GM23248 (cell line): ENCODE measurements at regions not wholly inside any gene's neighbourhood (a gene's known extent, or its start where the extent isn't known, plus 50 kb on each side); places are given as distances from the start of the nearest gene placed in this dataset.

Experiments
- DNase-seq: peaks from one replicate; pipeline ENCODE4 v3.0.0-alpha.2; 2015
- H2AFZ ChIP-seq: fragments of 200-600 bp; sonication (generic); 2 replicates; pipeline ENCODE4 v1.6.1; 2016; ENCODE audit warnings: antibody characterized with exemption
- H3F3A ChIP-seq: fragments of 200-600 bp; sonication (generic); 2 replicates; pipeline ENCODE4 v1.6.1; 2016; ENCODE audit warnings: mild to moderate bottlenecking, antibody characterized with exemption, mixed run types; ENCODE audit not compliant: insufficient read depth
- H3K27ac ChIP-seq: fragments of 200-600 bp; sonication (generic); 2 replicates; pipeline ENCODE4 v1.5.1; 2016; ENCODE audit warnings: mild to moderate bottlenecking
- H3K27me3 ChIP-seq: fragments of 200-600 bp; sonication (generic); replicated peaks from 2 replicates; pipeline ENCODE4 v1.6.1; 2016; ENCODE audit warnings: mild to moderate bottlenecking; ENCODE audit not compliant: insufficient read depth
- H3K36me3 ChIP-seq: fragments of 200-600 bp; sonication (generic); 2 replicates; pipeline ENCODE4 v1.6.1; 2016; ENCODE audit warnings: low read depth, mild to moderate bottlenecking
- H3K4me1 ChIP-seq: fragments of 200-600 bp; sonication (generic); 2 replicates; pipeline ENCODE4 v1.6.1; 2016; ENCODE audit warnings: mild to moderate bottlenecking; ENCODE audit not compliant: insufficient read depth
- H3K4me2 ChIP-seq: fragments of 200-600 bp; sonication (generic); one replicate; pipeline ENCODE4 v1.6.1; 2016; ENCODE audit warnings: mild to moderate bottlenecking; ENCODE audit not compliant: unreplicated experiment
- H3K4me3 ChIP-seq: fragments of 200-600 bp; sonication (generic); 2 replicates; pipeline ENCODE4 v1.5.1; 2016; ENCODE audit warnings: mild to moderate bottlenecking
- H3K79me2 ChIP-seq: fragments of 200-600 bp; sonication (generic); 2 replicates; pipeline ENCODE4 v1.6.1; 2016; ENCODE audit warnings: mild to moderate bottlenecking; ENCODE audit not compliant: insufficient read depth
- H3K9ac ChIP-seq: fragments of 200-600 bp; sonication (generic); 2 replicates; pipeline ENCODE4 v1.6.1; 2016; ENCODE audit warnings: mild to moderate bottlenecking
- H3K9me2 ChIP-seq: fragments of 200-600 bp; sonication (generic); 2 replicates; pipeline ENCODE4 v1.6.1; 2016; ENCODE audit warnings: mixed run types, mild to moderate bottlenecking, moderate library complexity; ENCODE audit not compliant: insufficient read depth
- H3K9me3 ChIP-seq: fragments of 200-600 bp; sonication (generic); one replicate; pipeline ENCODE4 v1.6.1; 2017; ENCODE audit warnings: low read depth
- H4K20me1 ChIP-seq: fragments of 200-600 bp; sonication (generic); 2 replicates; pipeline ENCODE4 v1.6.0; 2016; ENCODE audit not compliant: insufficient read depth
- EZH2 ChIP-seq: fragments of 200-600 bp; sonication (generic); IDR thresholded peaks from 2 replicates; pipeline ENCODE4 v1.6.1; 2018; ENCODE audit warnings: antibody characterized with exemption, mild to moderate bottlenecking; ENCODE audit not compliant: insufficient read depth, poor library complexity, severe bottlenecking
- EZH2phosphoT487 ChIP-seq: fragments of 200-600 bp; sonication (generic); IDR thresholded peaks from 2 replicates; pipeline ENCODE4 v1.6.1; 2018; ENCODE audit warnings: antibody characterized with exemption, moderate library complexity, mild to moderate bottlenecking, low read depth; ENCODE audit not compliant: insufficient read depth
- WGBS, 2 experiments: methylation state at CpG; one replicate each; pipeline ENCODE4 v1.1.6; 2015 to 2017; ENCODE audit warnings: low lambda C conversion rate in 2 of 2, low coverage in 1 of 2; ENCODE audit errors: missing lambda C conversion rate in 2 of 2; 5-methylcytosine and 5-hydroxymethylcytosine counted together
- in situ Hi-C: fragments of 300-500 bp; cut with MboI; formaldehyde crosslinking; loops from 2 replicates; pipeline ENCODE4 v1.15.0; 2020

GRCh38 chr6:40276141-40276540, 311.0 kb downstream of the LRFN2 start:
- Histone ChIP-seq H3K4me2 (no peak overlapping the region), H3K9me2 (no peaks in the 10 kb centered on the region), H3K9me3 (no peaks in the 10 kb centered on the region), H4K20me1 (no peaks in the 10 kb centered on the region), H3K36me3 (no peaks in the 10 kb centered on the region), H3K27me3 (no peaks in the 10 kb centered on the region), H3K79me2 (no peaks in the 10 kb centered on the region), H3K27ac (no peak overlapping the region), H2AFZ (no peak overlapping the region), H3F3A (no peaks in the 10 kb centered on the region), H3K4me1 (no peaks in the 10 kb centered on the region), H3K4me3 (no peak overlapping the region), H3K9ac (no peak overlapping the region)
- TF ChIP-seq EZH2 (no peak), EZH2phosphoT487 (no peak)
- WGBS, 2 experiments = 63 to 73% methylated on average over 15 of the region's 15 CpGs
- no peak for DNase-seq
- in situ Hi-C loops = no loop called here

GRCh38 chr6:40274058-40274457, 313.1 kb downstream of the LRFN2 start:
- H3K79me2 ChIP-seq = no peaks in the 10 kb centered on the region
- no peaks in the 10 kb centered on the region for H3K9me3 ChIP-seq
- no peak overlapping the region for H2AFZ ChIP-seq
- no peaks in the 10 kb centered on the region for H3K4me1 ChIP-seq
- 19% methylated on average over 2 of the region's 2 CpGs for WGBS, 2 experiments
- peak; percentile 13 for DNase-seq
- no peak overlapping the region for H3K27ac ChIP-seq
- no peak overlapping the region for H3K4me2 ChIP-seq
- TF ChIP-seq EZH2 = no peak
- TF ChIP-seq EZH2phosphoT487 = no peak
- no peaks in the 10 kb centered on the region for H4K20me1 ChIP-seq
- H3K27me3 ChIP-seq = no peaks in the 10 kb centered on the region
- H3K4me3 ChIP-seq = no peak overlapping the region
- H3K9ac ChIP-seq = no peak overlapping the region
- no peaks in the 10 kb centered on the region for H3K36me3 ChIP-seq
- no peaks in the 10 kb centered on the region for H3K9me2 ChIP-seq
- in situ Hi-C loops = no loop called here
- no peaks in the 10 kb centered on the region for H3F3A ChIP-seq

- no peaks in the 10 kb centered on the region for H3K4me1 ChIP-seq
- no peaks in the 10 kb centered on the region for H3K27me3 ChIP-seq
- in situ Hi-C loops = no loop called here
- H3K9me2 ChIP-seq = no peaks in the 10 kb centered on the region
- no peak overlapping the region for H3K4me2 ChIP-seq
- DNase-seq = no peak
- no peaks in the 10 kb centered on the region for H3K79me2 ChIP-seq
- no peak overlapping the region for H2AFZ ChIP-seq
- H4K20me1 ChIP-seq = no peaks in the 10 kb centered on the region
- H3K9ac ChIP-seq = no peak overlapping the region
- H3F3A ChIP-seq = no peaks in the 10 kb centered on the region
- no peaks in the 10 kb centered on the region for H3K36me3 ChIP-seq
- no peak overlapping the region for H3K4me3 ChIP-seq
- no peaks in the 10 kb centered on the region for H3K9me3 ChIP-seq
- no peak overlapping the region for H3K27ac ChIP-seq
- no peak for TF ChIP-seq EZH2
- no peak for TF ChIP-seq EZH2phosphoT487
- 11 to 16% methylated on average over 5 of the region's 5 CpGs for WGBS, 2 experiments
Measured at GRCh38 chr6:40268614-40269013, 318.6 kb downstream of the LRFN2 start.

GRCh38 chr6:40268166-40268565, 319.0 kb downstream of the LRFN2 start:
- H3K4me3 ChIP-seq = no peak overlapping the region
- H3K9me3 ChIP-seq = no peaks in the 10 kb centered on the region
- H3K9ac ChIP-seq = no peak overlapping the region
- no peaks in the 10 kb centered on the region for H3F3A ChIP-seq
- H2AFZ ChIP-seq = no peak overlapping the region
- H3K9me2 ChIP-seq = no peaks in the 10 kb centered on the region
- no peaks in the 10 kb centered on the region for H3K27me3 ChIP-seq
- H3K27ac ChIP-seq = no peak overlapping the region
- TF ChIP-seq EZH2 = no peak
- no peak for TF ChIP-seq EZH2phosphoT487
- H3K79me2 ChIP-seq = no peaks in the 10 kb centered on the region
- no peaks in the 10 kb centered on the region for H3K4me1 ChIP-seq
- DNase-seq = no peak
- no peaks in the 10 kb centered on the region for H3K36me3 ChIP-seq
- 10 to 22% methylated on average over 2 of the region's 2 CpGs for WGBS, 2 experiments
- in situ Hi-C loops = no loop called here
- H4K20me1 ChIP-seq = no peaks in the 10 kb centered on the region
- no peak overlapping the region for H3K4me2 ChIP-seq

- Histone ChIP-seq H3K9me2 (no peaks in the 10 kb centered on the region), H3K27ac (no peak overlapping the region), H3K27me3 (no peaks in the 10 kb centered on the region), H3K9me3 (no peaks in the 10 kb centered on the region), H3F3A (no peaks in the 10 kb centered on the region), H3K4me3 (no peak overlapping the region), H3K36me3 (no peaks in the 10 kb centered on the region), H3K4me2 (no peak overlapping the region), H3K79me2 (no peaks in the 10 kb centered on the region), H3K9ac (no peak overlapping the region), H4K20me1 (no peaks in the 10 kb centered on the region), H2AFZ (no peak overlapping the region), H3K4me1 (no peaks in the 10 kb centered on the region)
- no peak for DNase-seq
- WGBS, 2 experiments = 11 to 13% methylated on average over 2 of the region's 2 CpGs
- TF ChIP-seq EZH2phosphoT487 (no peak), EZH2 (no peak)
- in situ Hi-C loops = no loop called here
Measured at GRCh38 chr6:40265615-40266014, 321.5 kb downstream of the LRFN2 start.
